HuH-7 (cell line): ENCODE measurements at regions not wholly inside any gene's neighbourhood (a gene's known extent, or its start where the extent isn't known, plus 50 kb on each side); places are given as distances from the start of the nearest gene placed in this dataset.
"Not testable (repeated sequence)": the region's sequence is repeated elsewhere in the genome, so short reads cannot be mapped to it uniquely, and the experiment has no call there.

ENCODE experiments used
- DNase-seq: peaks from one replicate; pipeline ENCODE4 v3.0.0; 2011; ENCODE audit warnings: low spot score

GRCh38 chr10:33783078-33783477 lies 448.6 kb upstream of the NRP1 start:
- no peak for DNase-seq

GRCh38 chr10:33781606-33782395 lies 447.3 kb upstream of the NRP1 start:
- no peak for DNase-seq

GRCh38 chr10:33780961-33781360 lies 446.5 kb upstream of the NRP1 start:
- DNase-seq, result no peak

- DNase-seq, result no peak
Measured at GRCh38 chr10:33777223-33777622, 442.8 kb upstream of the NRP1 start.

- DNase-seq, result no peak
Measured at GRCh38 chr10:33776419-33777070, 442.1 kb upstream of the NRP1 start.

- no peak for DNase-seq
Measured at GRCh38 chr10:33774857-33775256, 440.4 kb upstream of the NRP1 start.

GRCh38 chr10:33773886-33774480 lies 439.5 kb upstream of the NRP1 start:
- no peak for DNase-seq

- no peak for DNase-seq
Measured at GRCh38 chr10:33773253-33773573, 438.7 kb upstream of the NRP1 start.

- DNase-seq, result no peak
Measured at GRCh38 chr10:33772370-33773252, 438.1 kb upstream of the NRP1 start.

- DNase-seq, result not testable (repeated sequence)
Measured at GRCh38 chr10:33771856-33772255, 437.4 kb upstream of the NRP1 start.

GRCh38 chr10:33764694-33765185 lies 430.3 kb upstream of the NRP1 start:
- DNase-seq, result no peak

GRCh38 chr10:33760056-33760943 lies 425.8 kb upstream of the NRP1 start:
- DNase-seq, result no peak

GRCh38 chr10:33759191-33759590 lies 424.7 kb upstream of the NRP1 start:
- DNase-seq, result no peak

- DNase-seq, result no peak
Measured at GRCh38 chr10:33758299-33758698, 423.8 kb upstream of the NRP1 start.

- DNase-seq, result no peak
Measured at GRCh38 chr10:33754052-33754451, 419.6 kb upstream of the NRP1 start.

- no peak for DNase-seq
Measured at GRCh38 chr10:33753389-33753788, 418.9 kb upstream of the NRP1 start.

- DNase-seq, result no peak
Measured at GRCh38 chr10:33749790-33750189, 415.3 kb upstream of the NRP1 start.

- DNase-seq, result no peak
Measured at GRCh38 chr10:33749067-33749735, 414.7 kb upstream of the NRP1 start.

- no peak for DNase-seq
Measured at GRCh38 chr10:33746836-33747268, 412.4 kb upstream of the NRP1 start.

- no peak for DNase-seq
Measured at GRCh38 chr10:33746186-33746585, 411.7 kb upstream of the NRP1 start.

- DNase-seq, result no peak
Measured at GRCh38 chr10:33743429-33743857, 409.0 kb upstream of the NRP1 start.
